D721Med (cell line): ENCODE measurements at regions not wholly inside any gene's neighbourhood (a gene's known extent, or its start where the extent isn't known, plus 50 kb on each side); places are given as distances from the start of the nearest gene placed in this dataset.

Experiments used
- DNase-seq: peaks from one replicate; pipeline ENCODE4 v3.0.0; 2011; ENCODE audit warnings: low spot score; ENCODE audit not compliant: insufficient read length
- FAIRE-seq: peaks from 2 replicates; lab custom pipeline; 2011; peaks lifted over from hg19 to GRCh38; lab: Jason Lieb, UNC
- TF ChIP-seq, protein P1 (sequence below): IDR thresholded peaks from 2 replicates; pipeline ENCODE4 v1.5.1; 2012; ENCODE audit warnings: mild to moderate bottlenecking, control low read depth; ENCODE audit not compliant: insufficient read depth; ENCODE audit errors: missing control alignments

DNA sequence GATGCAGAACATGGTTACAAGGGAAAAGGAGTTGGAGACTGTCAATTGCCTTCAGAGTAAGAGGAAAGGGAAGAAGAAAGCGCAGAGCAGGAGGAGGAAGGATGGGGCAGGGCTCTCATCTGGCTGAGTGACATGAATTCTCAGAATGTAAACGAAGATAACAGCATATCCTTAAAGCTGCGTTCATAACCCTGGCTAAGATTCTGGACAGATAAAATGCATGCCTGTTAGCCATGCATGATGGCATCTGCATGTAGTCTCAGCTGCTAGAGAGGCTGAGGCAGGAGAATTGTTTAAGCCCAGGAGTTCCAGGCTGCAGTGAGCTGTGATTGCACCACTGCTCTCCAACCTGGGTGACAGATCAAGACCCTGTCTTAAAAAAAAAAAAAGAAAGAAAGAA lies 493.5 kb upstream of the PRKX start:
- TF ChIP-seq, protein P1, sequence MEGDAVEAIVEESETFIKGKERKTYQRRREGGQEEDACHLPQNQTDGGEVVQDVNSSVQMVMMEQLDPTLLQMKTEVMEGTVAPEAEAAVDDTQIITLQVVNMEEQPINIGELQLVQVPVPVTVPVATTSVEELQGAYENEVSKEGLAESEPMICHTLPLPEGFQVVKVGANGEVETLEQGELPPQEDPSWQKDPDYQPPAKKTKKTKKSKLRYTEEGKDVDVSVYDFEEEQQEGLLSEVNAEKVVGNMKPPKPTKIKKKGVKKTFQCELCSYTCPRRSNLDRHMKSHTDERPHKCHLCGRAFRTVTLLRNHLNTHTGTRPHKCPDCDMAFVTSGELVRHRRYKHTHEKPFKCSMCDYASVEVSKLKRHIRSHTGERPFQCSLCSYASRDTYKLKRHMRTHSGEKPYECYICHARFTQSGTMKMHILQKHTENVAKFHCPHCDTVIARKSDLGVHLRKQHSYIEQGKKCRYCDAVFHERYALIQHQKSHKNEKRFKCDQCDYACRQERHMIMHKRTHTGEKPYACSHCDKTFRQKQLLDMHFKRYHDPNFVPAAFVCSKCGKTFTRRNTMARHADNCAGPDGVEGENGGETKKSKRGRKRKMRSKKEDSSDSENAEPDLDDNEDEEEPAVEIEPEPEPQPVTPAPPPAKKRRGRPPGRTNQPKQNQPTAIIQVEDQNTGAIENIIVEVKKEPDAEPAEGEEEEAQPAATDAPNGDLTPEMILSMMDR: no peak
- FAIRE-seq: no peak

DNA sequence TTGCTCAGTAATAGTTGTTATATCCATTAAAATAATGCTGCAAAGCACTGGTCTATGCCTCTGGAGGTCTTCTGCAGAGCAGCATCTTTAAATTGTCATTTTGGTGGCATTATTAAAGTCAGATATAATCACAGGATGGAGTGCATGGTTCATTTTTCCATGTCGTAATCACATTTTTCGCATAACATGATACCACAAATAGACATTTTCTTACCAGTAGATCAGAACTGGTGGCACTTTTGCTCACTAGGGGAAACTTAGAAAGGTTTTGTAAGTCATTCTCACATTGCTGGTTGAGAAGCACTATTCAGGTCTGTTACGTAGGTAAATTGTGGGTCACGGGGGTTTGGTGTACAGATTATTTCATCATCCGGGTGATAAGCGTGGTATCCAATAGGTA lies 484.5 kb upstream of the PRKX start:
- no peak for DNase-seq
- no peak for FAIRE-seq

More for the DNA sequence above, 493.5 kb upstream of the PRKX start:
- DNase-seq: no peak

GRCh38 chrX:4193500-4194155 lies 480.2 kb upstream of the PRKX start:
- TF ChIP-seq, protein P1: no peak
- FAIRE-seq (peak; percentile 87), DNase-seq (no peak)

More for the DNA sequence above, 484.5 kb upstream of the PRKX start:
- TF ChIP-seq, protein P1: no peak

GRCh38 chrX:4186331-4186730 lies 472.9 kb upstream of the PRKX start:
- DNase-seq (no peak), FAIRE-seq (no peak)
- TF ChIP-seq, protein P1: no peak

DNA sequence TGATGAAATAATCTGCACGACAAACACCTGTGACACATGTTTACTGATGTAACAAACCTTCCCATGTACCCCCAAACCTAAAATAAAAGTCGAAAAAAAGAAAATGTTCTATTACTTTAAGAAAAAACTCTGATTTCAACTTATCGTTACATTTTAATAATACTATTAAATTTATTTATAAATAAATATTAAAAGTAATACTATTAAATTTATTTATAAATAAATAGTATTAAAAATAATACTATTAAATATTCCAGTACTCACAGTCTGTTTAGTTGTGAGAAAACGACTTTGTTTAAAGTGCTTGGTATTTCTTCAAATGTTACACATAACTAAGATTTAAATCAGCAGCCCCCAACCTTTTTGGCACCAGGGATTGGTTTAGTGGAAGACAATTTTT lies 471.6 kb upstream of the PRKX start:
- FAIRE-seq (no peak), DNase-seq (no peak)
- TF ChIP-seq, protein P1: no peak

DNA sequence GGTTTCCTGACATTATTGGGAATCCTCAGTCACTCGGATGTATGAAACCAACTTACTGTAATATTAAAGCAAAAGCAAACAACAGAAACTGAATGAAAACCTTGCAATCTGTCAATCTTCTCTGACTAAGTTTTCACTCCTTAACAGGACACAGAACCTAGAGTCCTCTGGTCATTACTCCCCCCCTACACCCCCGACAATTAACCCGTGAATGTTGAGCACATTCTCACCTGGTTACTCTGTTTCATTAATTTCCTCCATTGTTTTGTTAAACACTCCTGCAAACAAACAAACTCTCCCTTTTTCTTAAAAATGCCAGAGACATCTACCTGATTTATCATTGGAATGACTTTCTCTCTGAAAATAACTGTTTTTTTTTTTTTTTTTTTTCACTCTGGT lies 469.0 kb upstream of the PRKX start:
- TF ChIP-seq, protein P1: no peak
- FAIRE-seq (no peak), DNase-seq (no peak)

DNA sequence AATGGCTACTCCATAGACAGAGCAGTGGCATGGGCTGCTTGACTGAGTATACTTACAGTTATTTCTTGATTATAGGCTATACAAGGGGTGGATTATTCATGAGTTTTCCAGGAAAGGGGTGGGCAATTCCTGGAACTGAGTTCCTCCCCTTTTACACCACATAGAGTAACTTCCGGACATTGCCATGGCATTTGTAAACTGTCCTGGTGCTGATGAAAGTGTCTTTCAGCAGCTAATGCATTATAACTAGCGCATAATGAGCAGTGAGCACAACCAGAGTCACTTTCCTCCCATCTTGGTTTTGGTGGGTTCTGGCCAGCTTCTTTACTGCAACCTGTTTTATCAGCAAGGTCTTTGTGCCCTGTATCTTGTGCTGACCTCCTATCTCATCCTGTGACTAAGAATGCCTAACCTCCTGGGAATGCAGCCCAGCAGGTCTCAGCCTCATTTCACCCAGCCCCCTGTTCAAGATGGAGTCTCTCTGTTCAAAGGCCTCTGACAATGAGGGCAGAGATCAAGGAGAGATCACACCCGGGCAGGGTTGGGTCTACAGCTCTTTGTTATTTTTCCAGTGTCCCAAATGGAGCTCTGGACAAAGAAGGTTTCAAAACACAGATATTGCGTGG lies 468.4 kb upstream of the PRKX start:
- no peak for FAIRE-seq
- TF ChIP-seq, protein P1: no peak
- DNase-seq: no peak
